ENCODE measurements at regions not wholly inside any gene's neighbourhood (a gene's known extent, or its start where the extent isn't known, plus 50 kb on each side); places are given as distances from the start of the nearest gene placed in this dataset.

- ChIA-PET POLR2A (no interaction called here), CTCF (no interaction called here)
- H3K4me3 ChIP-seq (ENCODE audit: low read depth, low read length): no peak overlapping the region
- DNase-seq (ENCODE audit: low read depth, low spot score): no peak
- TF ChIP-seq CTCF (IDR thresholded peaks at IDR 0.05; ENCODE audit: insufficient read depth, low read length, missing control alignments): no peak
These were observed 127.2 kb downstream of the CD47 start for GRCh38 chr3:107963581-107963980.

- H3K4me3 ChIP-seq (ENCODE audit: low read depth, low read length): no peak overlapping the region
- ChIA-PET CTCF (no interaction called here), POLR2A (no interaction called here)
- TF ChIP-seq CTCF (IDR thresholded peaks at IDR 0.05; ENCODE audit: insufficient read depth, low read length, missing control alignments): no peak
- no peak for DNase-seq (ENCODE audit: low read depth, low spot score)
These were observed 127.9 kb downstream of the CD47 start for GRCh38 chr3:107962946-107963345.

GRCh38 chr3:107962037-107962436, 128.8 kb downstream of the CD47 start:
- POLR2A ChIA-PET: no interaction called here
- CTCF ChIA-PET: interaction anchor here (1.1 kb wide), 1 partner anchor 10 kb away, joined by 4 read pairs; no protein-coding TSS in a partner anchor
- no peak overlapping the region for H3K4me3 ChIP-seq (ENCODE audit: low read depth, low read length)
- no peak for TF ChIP-seq CTCF (IDR thresholded peaks at IDR 0.05; ENCODE audit: insufficient read depth, low read length, missing control alignments)
- no peak for DNase-seq (ENCODE audit: low read depth, low spot score)

- ChIA-PET POLR2A (no interaction called here), CTCF (interaction anchor here (0.7 kb wide), 1 partner anchor 36 kb away, joined by 3 read pairs; no protein-coding TSS in a partner anchor)
- no peak overlapping the region for H3K4me3 ChIP-seq (ENCODE audit: low read depth, low read length)
- DNase-seq (ENCODE audit: low read depth, low spot score): no peak
- no peak for TF ChIP-seq CTCF (IDR thresholded peaks at IDR 0.05; ENCODE audit: insufficient read depth, low read length, missing control alignments)
These were observed 131.2 kb downstream of the CD47 start for GRCh38 chr3:107959550-107960154.

GRCh38 chr3:107958146-107958545, 132.7 kb downstream of the CD47 start:
- no peak for DNase-seq (ENCODE audit: low read depth, low spot score)
- no peak for TF ChIP-seq CTCF (IDR thresholded peaks at IDR 0.05; ENCODE audit: insufficient read depth, low read length, missing control alignments)
- CTCF ChIA-PET: interaction anchor here (0.6 kb wide), 1 partner anchor 595 kb away, joined by 3 read pairs; no protein-coding TSS in a partner anchor
- no peak overlapping the region for H3K4me3 ChIP-seq (ENCODE audit: low read depth, low read length)
- POLR2A ChIA-PET: no interaction called here

- CTCF ChIA-PET: interaction anchor here (1.1 to 1.7 kb wide), 2 partner anchors 16 to 29 kb away, joined by 6 to 8 read pairs; no protein-coding TSS in a partner anchor
- DNase-seq (ENCODE audit: low read depth, low spot score): no peak
- H3K4me3 ChIP-seq (ENCODE audit: low read depth, low read length): no peak overlapping the region
- TF ChIP-seq CTCF (IDR thresholded peaks at IDR 0.05; ENCODE audit: insufficient read depth, low read length, missing control alignments): no peak
- POLR2A ChIA-PET: no interaction called here
These were observed 133.6 kb downstream of the CD47 start for GRCh38 chr3:107956991-107957900.
